ENCODE measurements at regions not wholly inside any gene's neighbourhood (a gene's known extent, or its start where the extent isn't known, plus 50 kb on each side); places are given as distances from the start of the nearest gene placed in this dataset.

GRCh38 chrX:10288373-10288975 is 131.7 kb downstream of the CLCN4 start:
- Histone ChIP-seq H3K4me1 (replicated peaks in 1 of 2) (no peaks in the 10 kb centered on the region), H3K4me3 (no peak overlapping the region), H3K27ac (no peak overlapping the region)
- ATAC-seq (replicated peaks in 6 of 8), result peak in 3 of 8 experiments; percentile 25 to 73 (median 38)
- 20 to 100% (median 80%) methylated on average over 1 to 6 of the region's 7 CpGs; no CpG with 5 or more reads in 3 of the 10 experiments for WGBS, 10 experiments
- in situ Hi-C loops (cut with MboI; ENCODE audit: low pct_unique_long_range_greater_than_20kb in 2 of 9, low sequenced_read_pairs in 9 of 9, unreplicated experiment in 9 of 9), result no loop called here

- Histone ChIP-seq H3K4me1 (replicated peaks in 1 of 2) (no peaks in the 10 kb centered on the region), H3K27ac (no peak overlapping the region), H3K4me3 (no peak overlapping the region)
- ATAC-seq (replicated peaks in 6 of 8), result peak in 2 of 8 experiments; percentile 46 to 64
- in situ Hi-C loops (cut with MboI; ENCODE audit: low pct_unique_long_range_greater_than_20kb in 2 of 9, low sequenced_read_pairs in 9 of 9, unreplicated experiment in 9 of 9), result no loop called here
Measured at GRCh38 chrX:10296576-10296975, 139.8 kb downstream of the CLCN4 start.

GRCh38 chrX:10310511-10310910 is 153.7 kb downstream of the CLCN4 start:
- Histone ChIP-seq H3K4me3 (no peak overlapping the region), H3K27ac (peak overlapping the region in 1 of 2 donors; percentile 33), H3K4me1 (replicated peaks in 1 of 2) (peaks cover 7 to 8% of the 10 kb centered on the region in 2 donors)
- ATAC-seq (replicated peaks in 6 of 8), result peak in 1 of 8 experiments; percentile 26
- in situ Hi-C loops (cut with MboI; ENCODE audit: low pct_unique_long_range_greater_than_20kb in 2 of 9, low sequenced_read_pairs in 9 of 9, unreplicated experiment in 9 of 9), result loop anchor here in 1 of 9 experiments (10.0 to 25.0 kb wide), 2 partner anchors 46 to 123 kb away; no protein-coding TSS in a partner anchor
- WGBS, 10 experiments, result 14 to 67% (median 29%) methylated on average over 1 of the region's 1 CpG; no CpG with 5 or more reads in 6 of the 10 experiments

GRCh38 chrX:10314530-10315104 is 157.8 kb downstream of the CLCN4 start:
- no peak for ATAC-seq (replicated peaks in 6 of 8)
- peaks cover 7 to 8% of the 10 kb centered on the region in 2 donors for H3K4me1 ChIP-seq (replicated peaks in 1 of 2)
- no peak overlapping the region for H3K4me3 ChIP-seq
- WGBS, 10 experiments, result 25 to 90% (median 59%) methylated on average over 1 to 3 of the region's 3 CpGs; no CpG with 5 or more reads in 6 of the 10 experiments
- in situ Hi-C loops (cut with MboI; ENCODE audit: low pct_unique_long_range_greater_than_20kb in 2 of 9, low sequenced_read_pairs in 9 of 9, unreplicated experiment in 9 of 9), result loop anchor here in 1 of 9 experiments (10.0 to 25.0 kb wide), 2 partner anchors 50 to 127 kb away; no protein-coding TSS in a partner anchor
- no peak overlapping the region for H3K27ac ChIP-seq

GRCh38 chrX:10325611-10326010 is 168.8 kb downstream of the CLCN4 start:
- no peak for ATAC-seq (replicated peaks in 6 of 8)
- in situ Hi-C loops (cut with MboI; ENCODE audit: low pct_unique_long_range_greater_than_20kb in 2 of 9, low sequenced_read_pairs in 9 of 9, unreplicated experiment in 9 of 9), result loop anchor here in 1 of 9 experiments (25.0 kb wide), 1 partner anchor 287 kb away; the partner anchor contains the start of gene MID1
- WGBS, 10 experiments, result 37 to 100% (median 80%) methylated on average over 1 to 2 of the region's 2 CpGs; no CpG with 5 or more reads in 3 of the 10 experiments
- H3K4me3 ChIP-seq, result no peak overlapping the region
- H3K4me1 ChIP-seq (replicated peaks in 1 of 2), result no peaks in the 10 kb centered on the region
- no peak overlapping the region for H3K27ac ChIP-seq

- no peak overlapping the region for H3K27ac ChIP-seq
- no peaks in the 10 kb centered on the region for H3K4me1 ChIP-seq (replicated peaks in 1 of 2)
- 14 to 80% (median 38%) methylated on average over 2 of the region's 2 CpGs; no CpG with 5 or more reads in 7 of the 10 experiments for WGBS, 10 experiments
- H3K4me3 ChIP-seq, result no peak overlapping the region
- peak in 3 of 8 experiments; percentile 69 to 86 (median 78) for ATAC-seq (replicated peaks in 6 of 8)
- in situ Hi-C loops (cut with MboI; ENCODE audit: low pct_unique_long_range_greater_than_20kb in 2 of 9, low sequenced_read_pairs in 9 of 9, unreplicated experiment in 9 of 9), result loop anchor here in 1 of 9 experiments (25.0 kb wide), 1 partner anchor 286 kb away; the partner anchor contains the start of gene MID1
Measured at GRCh38 chrX:10326578-10326977, 169.8 kb downstream of the CLCN4 start.

GRCh38 chrX:10327651-10328050 is 170.9 kb downstream of the CLCN4 start:
- H3K27ac ChIP-seq, result no peak overlapping the region
- in situ Hi-C loops (cut with MboI; ENCODE audit: low pct_unique_long_range_greater_than_20kb in 2 of 9, low sequenced_read_pairs in 9 of 9, unreplicated experiment in 9 of 9), result loop anchor here in 1 of 9 experiments (25.0 kb wide), 1 partner anchor 285 kb away; the partner anchor contains the start of gene MID1
- no peaks in the 10 kb centered on the region for H3K4me1 ChIP-seq (replicated peaks in 1 of 2)
- no peak overlapping the region for H3K4me3 ChIP-seq
- ATAC-seq (replicated peaks in 6 of 8), result peak in 5 of 8 experiments; percentile 39 to 78 (median 45)
- WGBS, 10 experiments, result 34 to 100% (median 68%) methylated on average over 1 to 5 of the region's 7 CpGs; no CpG with 5 or more reads in 6 of the 10 experiments

- no peaks in the 10 kb centered on the region for H3K4me1 ChIP-seq (replicated peaks in 1 of 2)
- no peak overlapping the region for H3K4me3 ChIP-seq
- 44% methylated on average over 3 of the region's 7 CpGs; no CpG with 5 or more reads in 9 of the 10 experiments for WGBS, 10 experiments
- ATAC-seq (replicated peaks in 6 of 8), result no peak
- H3K27ac ChIP-seq, result no peak overlapping the region
- in situ Hi-C loops (cut with MboI; ENCODE audit: low pct_unique_long_range_greater_than_20kb in 2 of 9, low sequenced_read_pairs in 9 of 9, unreplicated experiment in 9 of 9), result loop anchor here in 1 of 9 experiments (25.0 kb wide), 1 partner anchor 282 kb away; the partner anchor contains the start of gene MID1
Measured at GRCh38 chrX:10329984-10330383, 173.2 kb downstream of the CLCN4 start.

- WGBS, 10 experiments, result 40 to 100% (median 49%) methylated on average over 1 to 5 of the region's 5 CpGs; no CpG with 5 or more reads in 7 of the 10 experiments
- no peaks in the 10 kb centered on the region for H3K4me1 ChIP-seq (replicated peaks in 1 of 2)
- no peak for ATAC-seq (replicated peaks in 6 of 8)
- in situ Hi-C loops (cut with MboI; ENCODE audit: low pct_unique_long_range_greater_than_20kb in 2 of 9, low sequenced_read_pairs in 9 of 9, unreplicated experiment in 9 of 9), result loop anchor here in 1 of 9 experiments (25.0 kb wide), 1 partner anchor 271 kb away; the partner anchor contains the start of gene MID1
- H3K4me3 ChIP-seq, result no peak overlapping the region
- H3K27ac ChIP-seq, result no peak overlapping the region
Measured at GRCh38 chrX:10341309-10341708, 184.5 kb downstream of the CLCN4 start.

- Histone ChIP-seq H3K4me1 (replicated peaks in 1 of 2) (no peaks in the 10 kb centered on the region), H3K4me3 (no peak overlapping the region), H3K27ac (no peak overlapping the region)
- in situ Hi-C loops (cut with MboI; ENCODE audit: low pct_unique_long_range_greater_than_20kb in 2 of 9, low sequenced_read_pairs in 9 of 9, unreplicated experiment in 9 of 9), result no loop called here
- ATAC-seq (replicated peaks in 6 of 8), result no peak
Measured at GRCh38 chrX:10350221-10350620, 193.4 kb downstream of the CLCN4 start.

- peak in 1 of 8 experiments; percentile 63 for ATAC-seq (replicated peaks in 6 of 8)
- H3K27ac ChIP-seq, result no peak overlapping the region
- no peak overlapping the region for H3K4me3 ChIP-seq
- WGBS, 10 experiments, result 13 to 100% (median 33%) methylated on average over 1 to 3 of the region's 3 CpGs; no CpG with 5 or more reads in 7 of the 10 experiments
- no peaks in the 10 kb centered on the region for H3K4me1 ChIP-seq (replicated peaks in 1 of 2)
- in situ Hi-C loops (cut with MboI; ENCODE audit: low pct_unique_long_range_greater_than_20kb in 2 of 9, low sequenced_read_pairs in 9 of 9, unreplicated experiment in 9 of 9), result no loop called here
Measured at GRCh38 chrX:10350981-10351380, 194.2 kb downstream of the CLCN4 start.

- in situ Hi-C loops (cut with MboI; ENCODE audit: low pct_unique_long_range_greater_than_20kb in 2 of 9, low sequenced_read_pairs in 9 of 9, unreplicated experiment in 9 of 9), result no loop called here
- Histone ChIP-seq H3K4me1 (replicated peaks in 1 of 2) (no peaks in the 10 kb centered on the region), H3K4me3 (no peak overlapping the region), H3K27ac (no peak overlapping the region)
- ATAC-seq (replicated peaks in 6 of 8), result no peak
- 0 to 100% (median 90%) methylated on average over 1 of the region's 1 CpG; no CpG with 5 or more reads in 1 of the 10 experiments for WGBS, 10 experiments
Measured at GRCh38 chrX:10352536-10352935, 195.8 kb downstream of the CLCN4 start.

GRCh38 chrX:10356979-10357378 is 200.2 kb downstream of the CLCN4 start:
- 64 to 100% methylated on average over 1 to 3 of the region's 3 CpGs; no CpG with 5 or more reads in 8 of the 10 experiments for WGBS, 10 experiments
- no peaks in the 10 kb centered on the region for H3K4me1 ChIP-seq (replicated peaks in 1 of 2)
- no peak overlapping the region for H3K27ac ChIP-seq
- no peak overlapping the region for H3K4me3 ChIP-seq
- no peak for ATAC-seq (replicated peaks in 6 of 8)
- in situ Hi-C loops (cut with MboI; ENCODE audit: low pct_unique_long_range_greater_than_20kb in 2 of 9, low sequenced_read_pairs in 9 of 9, unreplicated experiment in 9 of 9), result no loop called here
